ENCODE measurements at regions not wholly inside any gene's neighbourhood (a gene's known extent, or its start where the extent isn't known, plus 50 kb on each side); places are given as distances from the start of the nearest gene placed in this dataset.
"Not testable (repeated sequence)": the region's sequence is repeated elsewhere in the genome, so short reads cannot be mapped to it uniquely, and the experiment has no call there.

- TF ChIP-seq POLR2AphosphoS5 (IDR thresholded peaks at IDR 0.05; ENCODE audit: low read depth, low read length), result no peak
- TF ChIP-seq TAF1 (IDR thresholded peaks at IDR 0.05; ENCODE audit: borderline replicate concordance, low read depth, low read length), result no peak
- TF ChIP-seq POLR2A (IDR thresholded peaks at IDR 0.05; ENCODE audit: low read depth, low read length), result no peak
- no peak for FAIRE-seq
- DNase-seq (ENCODE audit: insufficient read length), result no peak
Observed at GRCh38 chr6:168860341-168860740, 393.3 kb downstream of the THBS2 start.

- TF ChIP-seq POLR2A (IDR thresholded peaks at IDR 0.05; ENCODE audit: low read depth, low read length) (no peak), POLR2AphosphoS5 (IDR thresholded peaks at IDR 0.05; ENCODE audit: low read depth, low read length) (no peak)
- DNase-seq (ENCODE audit: insufficient read length) (no peak), FAIRE-seq (no peak)
Observed at GRCh38 chr6:168858926-168859325, 394.7 kb downstream of the THBS2 start.

- TF ChIP-seq POLR2A (IDR thresholded peaks at IDR 0.05; ENCODE audit: low read depth, low read length), result no peak
- FAIRE-seq (no peak), DNase-seq (ENCODE audit: insufficient read length) (no peak)
Observed at GRCh38 chr6:168856914-168857313, 396.7 kb downstream of the THBS2 start.

- TF ChIP-seq POLR2AphosphoS5 (IDR thresholded peaks at IDR 0.05; ENCODE audit: low read depth, low read length), result no peak
- TF ChIP-seq TAF1 (IDR thresholded peaks at IDR 0.05; ENCODE audit: borderline replicate concordance, low read depth, low read length), result no peak
- TF ChIP-seq POLR2A (IDR thresholded peaks at IDR 0.05; ENCODE audit: low read depth, low read length), result no peak
- FAIRE-seq (no peak), DNase-seq (ENCODE audit: insufficient read length) (no peak)
Observed at GRCh38 chr6:168852376-168852884, 401.2 kb downstream of the THBS2 start.

GRCh38 chr6:168851460-168852375, 401.9 kb downstream of the THBS2 start:
- FAIRE-seq (no peak), DNase-seq (ENCODE audit: insufficient read length) (no peak)
- TF ChIP-seq POLR2A (IDR thresholded peaks at IDR 0.05; ENCODE audit: low read depth, low read length) (no peak), TAF1 (IDR thresholded peaks at IDR 0.05; ENCODE audit: borderline replicate concordance, low read depth, low read length) (no peak), POLR2AphosphoS5 (IDR thresholded peaks at IDR 0.05; ENCODE audit: low read depth, low read length) (no peak)

- not testable (repeated sequence) for DNase-seq (ENCODE audit: insufficient read length); FAIRE-seq
Observed at GRCh38 chr6:168850027-168850736, 403.5 kb downstream of the THBS2 start.

GRCh38 chr6:168849459-168849858, 404.2 kb downstream of the THBS2 start:
- DNase-seq (ENCODE audit: insufficient read length) (no peak), FAIRE-seq (no peak)
- TF ChIP-seq POLR2A (IDR thresholded peaks at IDR 0.05; ENCODE audit: low read depth, low read length) (no peak), POLR2AphosphoS5 (IDR thresholded peaks at IDR 0.05; ENCODE audit: low read depth, low read length) (no peak), TAF1 (IDR thresholded peaks at IDR 0.05; ENCODE audit: borderline replicate concordance, low read depth, low read length) (no peak)

- FAIRE-seq (no peak), DNase-seq (ENCODE audit: insufficient read length) (no peak)
- no peak for TF ChIP-seq POLR2AphosphoS5 (IDR thresholded peaks at IDR 0.05; ENCODE audit: low read depth, low read length)
- TF ChIP-seq TAF1 (IDR thresholded peaks at IDR 0.05; ENCODE audit: borderline replicate concordance, low read depth, low read length), result no peak
- TF ChIP-seq POLR2A (IDR thresholded peaks at IDR 0.05; ENCODE audit: low read depth, low read length), result no peak
Observed at GRCh38 chr6:168848797-168849196, 404.8 kb downstream of the THBS2 start.

- no peak for FAIRE-seq
Observed at GRCh38 chr6:168844821-168845609, 404.0 kb downstream of the SMOC2 start.

GRCh38 chr6:168842632-168843212, 401.7 kb downstream of the SMOC2 start:
- FAIRE-seq; DNase-seq (ENCODE audit: insufficient read length): not testable (repeated sequence)

More at GRCh38 chr6:168844821-168845609, 404.0 kb downstream of the SMOC2 start:
- DNase-seq (ENCODE audit: insufficient read length), result no peak
- TF ChIP-seq POLR2A (IDR thresholded peaks at IDR 0.05; ENCODE audit: low read depth, low read length), result no peak
- no peak for TF ChIP-seq POLR2AphosphoS5 (IDR thresholded peaks at IDR 0.05; ENCODE audit: low read depth, low read length)
- no peak for TF ChIP-seq TAF1 (IDR thresholded peaks at IDR 0.05; ENCODE audit: borderline replicate concordance, low read depth, low read length)

- FAIRE-seq (no peak), DNase-seq (ENCODE audit: insufficient read length) (no peak)
- no peak for TF ChIP-seq TAF1 (IDR thresholded peaks at IDR 0.05; ENCODE audit: borderline replicate concordance, low read depth, low read length)
- no peak for TF ChIP-seq POLR2AphosphoS5 (IDR thresholded peaks at IDR 0.05; ENCODE audit: low read depth, low read length)
- TF ChIP-seq POLR2A (IDR thresholded peaks at IDR 0.05; ENCODE audit: low read depth, low read length), result no peak
Observed at GRCh38 chr6:168841609-168842278, 400.8 kb downstream of the SMOC2 start.

GRCh38 chr6:168840932-168841331, 399.9 kb downstream of the SMOC2 start:
- FAIRE-seq; DNase-seq (ENCODE audit: insufficient read length): not testable (repeated sequence)

GRCh38 chr6:168840299-168840698, 399.3 kb downstream of the SMOC2 start:
- not testable (repeated sequence) for FAIRE-seq; DNase-seq (ENCODE audit: insufficient read length)

Measured in GM12892 (cell line).